Sigmoid colon (tissue), 6 donors: ENCODE measurements at regions not wholly inside any gene's neighbourhood (a gene's known extent, or its start where the extent isn't known, plus 50 kb on each side); places are given as distances from the start of the nearest gene placed in this dataset.

ENCODE experiments used
- DNase-seq: peaks from one replicate; pipeline ENCODE4 v3.0.0-alpha.2; 2019
- H3K27ac ChIP-seq, 4 donors: fragments of 200-600 bp; sonication (generic); one replicate each; pipeline ENCODE4 v1.5.1; 2016 to 2019; ENCODE audit warnings: mild to moderate bottlenecking in 1 of 4
- H3K27me3 ChIP-seq, 3 donors: fragments of 200-600 bp; sonication (generic); one replicate each; pipeline ENCODE4 v1.5.1; 2019; ENCODE audit warnings: mild to moderate bottlenecking in 1 of 3
- H3K36me3 ChIP-seq, 4 donors: fragments of 200-600 bp; sonication (generic); one replicate each; pipeline ENCODE4 v1.5.1; 2016 to 2019
- H3K4me1 ChIP-seq, 4 donors: fragments of 200-600 bp; sonication (generic); one replicate each; pipeline ENCODE4 v1.5.1; 2017 to 2019
- H3K4me3 ChIP-seq, 4 donors: fragments of 200-600 bp; sonication (generic); one replicate each; pipeline ENCODE4 v1.5.1; 2017 to 2019; ENCODE audit warnings: mild to moderate bottlenecking in 2 of 4, moderate library complexity in 1 of 4
- H3K9me3 ChIP-seq, 4 donors: fragments of 200-600 bp in 3 of 4; sonication (generic) in 3 of 4; one replicate each; pipeline versions ENCODE4 v1.5.1 to v1.6.1; 2013 to 2019
- CTCF ChIP-seq, 4 experiments: fragments of 450-650 bp in 3 of 4; fragments of 200-600 bp in 1 of 4; IDR thresholded peaks; one replicate each; pipeline ENCODE4 v1.5.1; 2016 to 2019; ENCODE audit warnings: antibody characterized with exemption in 4 of 4, mild to moderate bottlenecking in 3 of 4, moderate library complexity in 2 of 4
- EP300 ChIP-seq, 4 donors: sonication (generic); formaldehyde crosslinking; IDR thresholded peaks; one replicate each; pipeline ENCODE4 v1.6.1; 2017; ENCODE audit warnings: antibody characterized with exemption in 4 of 4
- POLR2A ChIP-seq, 2 donors: fragments of 450-650 bp; IDR thresholded peaks; one replicate each; pipeline ENCODE4 v1.6.1; 2016; ENCODE audit warnings: antibody characterized with exemption in 2 of 2, mild to moderate bottlenecking in 2 of 2, moderate library complexity in 2 of 2
- POLR2AphosphoS5 ChIP-seq, 4 donors: sonication (generic); formaldehyde crosslinking; IDR thresholded peaks; one replicate each; pipeline ENCODE4 v1.6.1; 2017; ENCODE audit warnings: antibody characterized with exemption in 4 of 4
- WGBS, 2 donors: extraction: QIAGEN DNeasy Blood & Tissue Kit; methylation state at CpG; one replicate each; pipeline ENCODE4 v1.1.7; 2013; 5-methylcytosine and 5-hydroxymethylcytosine counted together
- intact Hi-C: fragments of 100-400 bp; cut with DNase I; formaldehyde crosslinking; loops from one replicate; pipeline ENCODE4 v1.15.1; 2023
- donor health status: healthy with polysubstance abuse.
- donor health status: healthy.

- WGBS, 2 donors, result 45 to 78% methylated on average over 3 of the region's 3 CpGs
- H3K9me3 ChIP-seq, result no peaks in the 10 kb centered on the region
- intact Hi-C loops, result no loop called here
- no peaks in the 10 kb centered on the region for H3K36me3 ChIP-seq
- peaks cover 0 to 3% (median 0%) of the 10 kb centered on the region in 4 donors for H3K4me1 ChIP-seq
- TF ChIP-seq POLR2A (IDR thresholded peaks at IDR 0.05) (no peak), EP300 (IDR thresholded peaks at IDR 0.05) (no peak), CTCF (IDR thresholded peaks at IDR 0.05) (no peak), POLR2AphosphoS5 (IDR thresholded peaks at IDR 0.05) (no peak)
- H3K27ac ChIP-seq, result no peak overlapping the region
- DNase-seq, result no peak
- no peaks in the 10 kb centered on the region for H3K27me3 ChIP-seq
- H3K4me3 ChIP-seq, result no peak overlapping the region
Measured at GRCh38 chr21:35281956-35282355, 232.9 kb upstream of the RUNX1 start.

GRCh38 chr21:35280231-35280630 is 231.1 kb upstream of the RUNX1 start:
- Histone ChIP-seq H3K4me3 (no peak overlapping the region), H3K9me3 (no peaks in the 10 kb centered on the region), H3K4me1 (peaks cover 0 to 3% (median 0%) of the 10 kb centered on the region in 4 donors), H3K36me3 (no peaks in the 10 kb centered on the region), H3K27me3 (no peaks in the 10 kb centered on the region), H3K27ac (no peak overlapping the region)
- DNase-seq, result no peak
- intact Hi-C loops, result no loop called here
- TF ChIP-seq POLR2A (IDR thresholded peaks at IDR 0.05) (no peak), CTCF (IDR thresholded peaks at IDR 0.05) (no peak), EP300 (IDR thresholded peaks at IDR 0.05) (no peak), POLR2AphosphoS5 (IDR thresholded peaks at IDR 0.05) (no peak)

GRCh38 chr21:35275776-35276175 is 226.7 kb upstream of the RUNX1 start:
- TF ChIP-seq CTCF (IDR thresholded peaks at IDR 0.05), result no peak
- TF ChIP-seq EP300 (IDR thresholded peaks at IDR 0.05), result no peak
- TF ChIP-seq POLR2A (IDR thresholded peaks at IDR 0.05), result no peak
- intact Hi-C loops, result no loop called here
- no peak overlapping the region for H3K27ac ChIP-seq
- no peaks in the 10 kb centered on the region for H3K9me3 ChIP-seq
- no peaks in the 10 kb centered on the region for H3K4me1 ChIP-seq
- H3K27me3 ChIP-seq, result no peaks in the 10 kb centered on the region
- WGBS, 2 donors, result 19 to 69% methylated on average over 3 of the region's 3 CpGs
- H3K4me3 ChIP-seq, result no peak overlapping the region
- no peaks in the 10 kb centered on the region for H3K36me3 ChIP-seq
- no peak for DNase-seq

GRCh38 chr21:35274923-35275322 is 225.8 kb upstream of the RUNX1 start:
- 73 to 76% methylated on average over 7 of the region's 7 CpGs for WGBS, 2 donors
- no peaks in the 10 kb centered on the region for H3K9me3 ChIP-seq
- DNase-seq, result no peak
- H3K27ac ChIP-seq, result no peak overlapping the region
- intact Hi-C loops, result no loop called here
- H3K27me3 ChIP-seq, result no peaks in the 10 kb centered on the region
- TF ChIP-seq CTCF (IDR thresholded peaks at IDR 0.05), result no peak
- TF ChIP-seq EP300 (IDR thresholded peaks at IDR 0.05), result no peak
- TF ChIP-seq POLR2A (IDR thresholded peaks at IDR 0.05), result no peak
- TF ChIP-seq POLR2AphosphoS5 (IDR thresholded peaks at IDR 0.05), result no peak
- H3K4me3 ChIP-seq, result no peak overlapping the region
- H3K36me3 ChIP-seq, result no peaks in the 10 kb centered on the region
- H3K4me1 ChIP-seq, result no peaks in the 10 kb centered on the region

- DNase-seq, result no peak
- Histone ChIP-seq H3K36me3 (no peaks in the 10 kb centered on the region), H3K27ac (no peak overlapping the region), H3K9me3 (no peaks in the 10 kb centered on the region), H3K4me3 (no peak overlapping the region), H3K4me1 (no peaks in the 10 kb centered on the region), H3K27me3 (no peaks in the 10 kb centered on the region)
- intact Hi-C loops, result no loop called here
- TF ChIP-seq EP300 (IDR thresholded peaks at IDR 0.05) (no peak), CTCF (IDR thresholded peaks at IDR 0.05) (no peak), POLR2A (IDR thresholded peaks at IDR 0.05) (no peak), POLR2AphosphoS5 (IDR thresholded peaks at IDR 0.05) (no peak)
- 20 to 69% methylated on average over 2 of the region's 2 CpGs for WGBS, 2 donors
Measured at GRCh38 chr21:35274090-35274489, 225.0 kb upstream of the RUNX1 start.
